ENCODE measurements at regions not wholly inside any gene's neighbourhood (a gene's known extent, or its start where the extent isn't known, plus 50 kb on each side); places are given as distances from the start of the nearest gene placed in this dataset.

- no peak for DNase-seq (ENCODE audit: low read depth)
- TF ChIP-seq, protein P1, sequence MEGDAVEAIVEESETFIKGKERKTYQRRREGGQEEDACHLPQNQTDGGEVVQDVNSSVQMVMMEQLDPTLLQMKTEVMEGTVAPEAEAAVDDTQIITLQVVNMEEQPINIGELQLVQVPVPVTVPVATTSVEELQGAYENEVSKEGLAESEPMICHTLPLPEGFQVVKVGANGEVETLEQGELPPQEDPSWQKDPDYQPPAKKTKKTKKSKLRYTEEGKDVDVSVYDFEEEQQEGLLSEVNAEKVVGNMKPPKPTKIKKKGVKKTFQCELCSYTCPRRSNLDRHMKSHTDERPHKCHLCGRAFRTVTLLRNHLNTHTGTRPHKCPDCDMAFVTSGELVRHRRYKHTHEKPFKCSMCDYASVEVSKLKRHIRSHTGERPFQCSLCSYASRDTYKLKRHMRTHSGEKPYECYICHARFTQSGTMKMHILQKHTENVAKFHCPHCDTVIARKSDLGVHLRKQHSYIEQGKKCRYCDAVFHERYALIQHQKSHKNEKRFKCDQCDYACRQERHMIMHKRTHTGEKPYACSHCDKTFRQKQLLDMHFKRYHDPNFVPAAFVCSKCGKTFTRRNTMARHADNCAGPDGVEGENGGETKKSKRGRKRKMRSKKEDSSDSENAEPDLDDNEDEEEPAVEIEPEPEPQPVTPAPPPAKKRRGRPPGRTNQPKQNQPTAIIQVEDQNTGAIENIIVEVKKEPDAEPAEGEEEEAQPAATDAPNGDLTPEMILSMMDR (conservative IDR thresholded peaks at IDR 0.05; ENCODE audit: control insufficient read depth, insufficient read depth, low read depth, low read length) = no peak
- H3K4me3 ChIP-seq (ENCODE audit: control insufficient read depth, low read depth, low read length) = no peak overlapping the region
These were observed 150.1 kb upstream of the TMEM72 start for GRCh38 chr10:44761076-44761475.

DNA sequence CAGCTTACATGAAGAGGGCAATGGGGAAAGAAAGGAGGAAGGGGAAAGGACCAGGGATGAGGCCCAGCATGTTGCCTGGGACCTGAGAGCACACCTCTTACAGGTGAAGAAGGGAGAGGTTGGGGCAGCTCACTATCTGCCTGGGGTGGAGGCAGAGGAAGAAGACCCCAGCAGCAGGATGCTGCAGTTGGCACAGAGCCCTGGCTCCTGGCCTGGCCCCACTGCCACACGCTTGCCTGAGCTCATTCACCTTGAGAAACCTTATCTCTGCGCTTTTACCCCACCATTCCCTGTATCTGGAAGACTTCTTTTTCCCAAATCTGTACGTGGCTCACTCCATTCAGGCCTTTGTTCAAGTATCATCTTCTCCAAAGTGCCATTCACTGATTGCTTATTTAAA lies 147.8 kb upstream of the TMEM72 start:
- DNase-seq (ENCODE audit: low read depth) = no peak
- TF ChIP-seq, protein P1 (conservative IDR thresholded peaks at IDR 0.05; ENCODE audit: control insufficient read depth, insufficient read depth, low read depth, low read length) = no peak
- H3K4me3 ChIP-seq (ENCODE audit: control insufficient read depth, low read depth, low read length) = no peak overlapping the region

DNA sequence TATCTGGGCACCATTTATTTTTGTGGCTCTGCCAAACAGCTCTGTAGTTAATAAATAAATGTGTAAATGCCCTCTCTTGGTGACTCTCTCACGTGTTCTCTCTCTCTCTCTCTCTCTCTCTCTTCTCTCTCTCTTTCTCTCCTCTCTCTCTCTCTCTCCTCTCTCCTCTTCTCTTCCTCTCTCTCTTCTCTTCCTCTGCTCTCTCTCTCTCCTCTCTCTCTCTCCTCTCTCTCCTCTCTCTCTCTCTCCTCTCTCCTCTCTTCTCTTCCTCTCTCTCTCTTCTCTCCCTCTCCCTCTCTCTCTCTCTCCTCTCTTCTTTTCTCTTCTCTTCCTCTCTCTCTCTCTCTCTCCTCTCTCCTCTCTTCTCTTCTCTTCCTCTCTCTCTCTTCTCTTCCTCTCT lies 145.8 kb upstream of the TMEM72 start:
- TF ChIP-seq, protein P1 (conservative IDR thresholded peaks at IDR 0.05; ENCODE audit: control insufficient read depth, insufficient read depth, low read depth, low read length) = no peak
- DNase-seq (ENCODE audit: low read depth) = no peak
- H3K4me3 ChIP-seq (ENCODE audit: control insufficient read depth, low read depth, low read length) = no peak overlapping the region

GRCh38 chr10:44766631-44767030 lies 144.5 kb upstream of the TMEM72 start:
- TF ChIP-seq, protein P1 (conservative IDR thresholded peaks at IDR 0.05; ENCODE audit: control insufficient read depth, insufficient read depth, low read depth, low read length) = no peak
- DNase-seq (ENCODE audit: low read depth) = no peak
- H3K4me3 ChIP-seq (ENCODE audit: control insufficient read depth, low read depth, low read length) = no peak overlapping the region

DNA sequence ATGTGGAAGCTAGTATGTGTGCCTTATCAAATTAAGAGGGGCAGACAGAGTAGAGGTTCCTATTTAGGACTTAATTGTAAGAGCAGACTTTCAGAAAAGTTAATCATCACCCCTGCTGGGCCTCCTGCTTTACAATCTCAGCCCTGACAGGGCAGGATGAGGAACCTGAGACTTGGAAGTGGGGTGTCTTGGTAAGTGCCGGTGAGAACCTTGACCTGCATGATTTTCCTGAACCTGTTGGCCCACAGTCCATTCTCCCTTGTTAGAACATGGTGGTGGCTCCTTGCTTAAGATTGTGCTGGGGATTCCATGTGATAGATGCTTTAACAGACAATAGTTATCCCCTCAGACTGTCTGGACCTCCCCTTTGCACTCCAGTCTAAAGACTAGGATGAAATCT lies 141.7 kb upstream of the TMEM72 start:
- DNase-seq (ENCODE audit: low read depth) = no peak
- no peak overlapping the region for H3K4me3 ChIP-seq (ENCODE audit: control insufficient read depth, low read depth, low read length)
- TF ChIP-seq, protein P1 (conservative IDR thresholded peaks at IDR 0.05; ENCODE audit: control insufficient read depth, insufficient read depth, low read depth, low read length) = no peak

DNA sequence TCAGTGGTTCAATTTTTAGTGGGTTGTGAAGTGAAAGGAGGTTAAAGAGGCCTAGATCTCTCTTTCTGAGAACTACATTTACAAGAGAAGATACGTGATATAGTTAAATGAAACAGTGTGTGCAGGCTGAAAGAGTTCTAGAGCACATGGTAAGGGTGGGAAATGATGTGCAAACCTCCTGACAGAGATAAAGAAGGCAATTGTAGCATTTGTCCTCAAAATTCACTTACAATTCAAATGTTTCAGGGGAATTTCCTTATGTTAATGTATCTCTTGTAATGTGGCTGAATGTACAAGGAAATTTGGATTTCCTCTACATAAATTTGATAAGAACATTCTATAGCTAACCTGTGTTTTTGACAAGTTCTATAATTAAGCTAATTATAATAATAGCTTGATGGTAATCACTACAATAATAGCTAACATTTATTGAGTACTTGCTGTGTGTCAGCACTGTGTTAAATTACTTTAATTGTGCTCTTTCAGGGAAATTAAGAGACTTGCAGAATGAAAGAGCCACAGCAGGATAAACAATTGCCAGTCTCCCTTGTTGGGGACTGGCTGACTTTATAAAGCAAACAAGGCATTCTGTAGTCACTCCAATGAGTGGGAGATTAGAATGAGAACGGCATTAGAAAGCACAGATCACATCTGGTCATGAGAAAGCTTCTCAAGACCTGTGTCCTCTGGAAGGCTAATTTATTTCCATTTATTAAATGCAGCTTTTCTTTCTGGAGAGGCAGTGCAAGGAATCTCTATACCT lies 139.7 kb upstream of the TMEM72 start:
- no peak for DNase-seq (ENCODE audit: low read depth)
- TF ChIP-seq, protein P1 (conservative IDR thresholded peaks at IDR 0.05; ENCODE audit: control insufficient read depth, insufficient read depth, low read depth, low read length) = no peak
- no peak overlapping the region for H3K4me3 ChIP-seq (ENCODE audit: control insufficient read depth, low read depth, low read length)
